Sciatic nerve (tissue), 2 donors: ENCODE measurements at regions not wholly inside any gene's neighbourhood (a gene's known extent, or its start where the extent isn't known, plus 50 kb on each side); places are given as distances from the start of the nearest gene placed in this dataset.

Experiments
- ATAC-seq: fragments of 200-7000 bp; cut with Tn5 transposase; one replicate; pipeline ENCODE4 v1.9.1; 2020; ENCODE audit warnings: mild to moderate bottlenecking, moderate library complexity
- DNase-seq: peaks from one replicate; pipeline ENCODE4 v3.0.0-alpha.2; 2020; ENCODE audit warnings: low spot score
- intact Hi-C: fragments of 100-400 bp; cut with DNase I; formaldehyde crosslinking; loops from one replicate; pipeline ENCODE4 v1.14.2; 2022
- donor health status: DM: no; HTN: no; CAD: no.
- donor health status: DM: no; HTN: no; CAD: no.

- ATAC-seq (no peak), DNase-seq (no peak)
- intact Hi-C loops: no loop called here
Measured at GRCh38 chr15:25514522-25514921, 75.7 kb upstream of the UBE3A start.

GRCh38 chr15:25512957-25513356 lies 74.1 kb upstream of the UBE3A start:
- no peak for DNase-seq
- peak; percentile 30 for ATAC-seq
- intact Hi-C loops: no loop called here

GRCh38 chr15:25510146-25510545 lies 71.3 kb upstream of the UBE3A start:
- intact Hi-C loops: no loop called here
- no peak for DNase-seq
- ATAC-seq: no peak

- intact Hi-C loops: no loop called here
- ATAC-seq (no peak), DNase-seq (no peak)
Measured at GRCh38 chr15:25509703-25510102, 70.9 kb upstream of the UBE3A start.

- intact Hi-C loops: no loop called here
Measured at GRCh38 chr15:25508369-25509002, 69.7 kb upstream of the UBE3A start.

GRCh38 chr15:25504307-25504706 lies 65.5 kb upstream of the UBE3A start:
- ATAC-seq: no peak
- DNase-seq: no peak
- intact Hi-C loops: no loop called here

More at GRCh38 chr15:25508369-25509002, 69.7 kb upstream of the UBE3A start:
- DNase-seq (no peak), ATAC-seq (no peak)

- no peak for ATAC-seq
- no peak for DNase-seq
- intact Hi-C loops: no loop called here
Measured at GRCh38 chr15:25501828-25502446, 63.1 kb upstream of the UBE3A start.

- intact Hi-C loops: no loop called here
- ATAC-seq (no peak), DNase-seq (no peak)
Measured at GRCh38 chr15:25498835-25499234, 60.0 kb upstream of the UBE3A start.

- DNase-seq (no peak), ATAC-seq (no peak)
- intact Hi-C loops: no loop called here
Measured at GRCh38 chr15:25497934-25498333, 59.1 kb upstream of the UBE3A start.

GRCh38 chr15:25493823-25494526 lies 55.2 kb upstream of the UBE3A start:
- intact Hi-C loops: no loop called here
- ATAC-seq (no peak), DNase-seq (no peak)

- no peak for DNase-seq
- intact Hi-C loops: no loop called here
- no peak for ATAC-seq
Measured at GRCh38 chr15:25492315-25492714, 53.5 kb upstream of the UBE3A start.
